ENCODE measurements at regions not wholly inside any gene's neighbourhood (a gene's known extent, or its start where the extent isn't known, plus 50 kb on each side); places are given as distances from the start of the nearest gene placed in this dataset.

DNA sequence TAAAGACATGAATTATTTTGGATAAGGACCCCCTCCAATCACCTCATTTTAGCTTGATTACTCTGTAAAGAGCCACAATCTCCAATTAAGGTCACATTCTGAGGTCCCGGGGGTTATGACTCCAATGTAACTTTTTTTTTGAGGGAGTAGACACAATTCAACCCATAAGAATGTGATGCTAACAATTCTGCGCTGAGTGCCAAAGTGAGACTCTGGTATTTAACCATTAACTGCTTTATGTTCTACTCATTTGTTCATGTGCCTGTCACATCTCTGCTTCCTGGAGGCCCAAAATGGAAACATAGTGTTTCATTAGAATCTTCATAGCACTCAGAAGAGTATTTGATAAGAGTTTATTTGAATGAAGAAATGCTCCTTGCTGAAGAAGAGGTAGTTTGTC is 234.8 kb downstream of the CPE start:
- no peak for DNase-seq

DNA sequence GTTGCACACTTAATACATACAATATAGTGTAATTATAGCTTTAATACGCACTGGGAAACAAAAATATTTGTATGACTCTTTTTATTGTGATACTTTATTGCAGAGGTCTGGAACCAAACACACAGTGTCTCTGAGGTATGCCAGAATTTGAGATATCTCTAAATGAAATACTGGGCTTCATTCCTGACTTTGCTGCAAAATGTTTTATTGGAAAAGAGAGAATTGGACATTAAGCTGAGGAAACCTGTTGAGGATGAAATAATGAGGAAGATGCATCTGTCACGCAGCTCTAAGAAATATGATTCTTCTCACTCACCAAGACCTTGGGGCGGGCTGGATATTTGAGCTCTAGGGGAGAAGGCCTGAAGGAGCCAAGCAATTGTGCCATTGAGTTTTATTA is 242.1 kb downstream of the CPE start:
- no peak for DNase-seq

- DNase-seq: no peak
These were observed 243.2 kb downstream of the CPE start for GRCh38 chr4:165621983-165622382.

- DNase-seq: no peak
These were observed 246.5 kb downstream of the CPE start for GRCh38 chr4:165625281-165625680.

GRCh38 chr4:165626316-165626715 is 246.7 kb upstream of the TLL1 start:
- no peak for DNase-seq

GRCh38 chr4:165627128-165627527 is 245.9 kb upstream of the TLL1 start:
- DNase-seq: no peak

DNA sequence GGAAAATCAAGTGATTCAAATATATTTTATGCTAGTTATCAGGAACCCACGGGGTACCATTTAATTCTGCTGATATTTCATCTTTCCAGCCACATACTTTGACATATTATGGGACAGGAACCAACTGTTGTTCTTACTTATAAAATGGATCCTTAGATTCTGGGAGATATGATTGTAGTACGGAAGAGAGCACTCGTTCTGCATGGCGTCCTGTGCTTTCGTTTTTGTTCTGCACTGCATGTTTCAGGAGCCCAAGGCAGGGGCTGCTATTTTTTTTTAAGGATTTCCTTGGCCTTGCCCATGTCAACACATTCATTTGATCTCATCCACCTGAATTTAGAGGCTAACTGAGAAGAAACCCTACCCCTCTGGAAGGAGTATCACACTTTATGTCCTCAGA is 245.5 kb upstream of the TLL1 start:
- DNase-seq: no peak

- DNase-seq: no peak
These were observed 244.5 kb upstream of the TLL1 start for GRCh38 chr4:165628572-165628971.

DNA sequence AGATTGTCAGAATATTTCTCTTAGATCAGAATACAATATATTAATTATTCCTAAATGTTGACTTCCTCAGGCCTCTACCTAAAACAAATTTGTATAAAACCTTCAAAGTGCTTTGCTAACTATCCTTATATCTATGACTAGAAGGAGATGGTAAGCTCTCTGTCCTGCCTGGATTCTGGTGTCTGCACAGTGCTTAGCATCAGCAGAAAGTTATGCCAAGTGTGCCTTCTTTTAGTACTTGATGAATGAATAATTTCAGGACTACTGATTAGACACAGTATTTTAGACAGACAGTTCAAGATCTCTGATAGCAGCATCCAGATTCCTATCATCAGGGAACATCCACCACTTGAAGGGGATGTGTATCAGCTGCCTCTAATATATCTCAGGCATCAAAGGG is 242.4 kb upstream of the TLL1 start:
- DNase-seq: no peak

- DNase-seq: no peak
These were observed 241.7 kb upstream of the TLL1 start for GRCh38 chr4:165631208-165631894.

DNA sequence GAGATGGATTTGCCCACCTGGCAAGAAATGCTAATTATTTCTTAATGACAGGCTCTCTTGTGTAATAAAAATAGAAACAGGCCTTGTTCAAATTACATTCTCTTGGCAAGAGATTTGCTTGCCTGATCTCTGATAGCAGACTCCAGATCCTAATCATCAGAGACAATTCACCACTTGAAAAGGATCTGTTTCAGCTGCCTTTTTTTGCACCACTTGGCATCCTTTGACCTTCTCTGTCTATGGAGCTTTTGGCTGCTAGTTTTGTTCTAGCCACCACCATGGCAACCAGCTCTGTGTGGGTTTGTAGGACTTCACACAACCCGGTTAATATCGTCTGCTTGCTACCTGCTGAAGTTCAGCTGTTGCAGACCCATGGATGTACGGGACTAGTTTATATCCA is 241.1 kb upstream of the TLL1 start:
- no peak for DNase-seq

DNA sequence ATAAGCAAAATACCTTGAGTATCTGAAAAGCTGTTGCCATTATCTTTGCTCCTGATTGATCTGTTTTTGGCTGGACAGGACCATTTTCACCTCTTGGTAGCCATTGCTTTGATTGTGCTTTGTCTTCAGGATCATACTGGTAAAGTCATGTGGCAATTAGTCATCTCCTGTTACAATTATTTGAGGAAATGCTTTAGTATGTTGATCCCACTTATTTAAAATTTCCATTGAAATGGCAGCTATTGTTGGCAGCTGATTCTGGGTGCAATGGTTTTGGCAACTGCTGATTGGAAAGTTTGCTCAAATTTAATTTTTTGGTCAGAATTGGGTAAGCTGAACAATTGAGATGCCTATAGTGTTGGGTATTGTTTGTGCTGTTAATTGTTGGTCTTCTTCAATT is 238.3 kb upstream of the TLL1 start:
- no peak for DNase-seq

DNA sequence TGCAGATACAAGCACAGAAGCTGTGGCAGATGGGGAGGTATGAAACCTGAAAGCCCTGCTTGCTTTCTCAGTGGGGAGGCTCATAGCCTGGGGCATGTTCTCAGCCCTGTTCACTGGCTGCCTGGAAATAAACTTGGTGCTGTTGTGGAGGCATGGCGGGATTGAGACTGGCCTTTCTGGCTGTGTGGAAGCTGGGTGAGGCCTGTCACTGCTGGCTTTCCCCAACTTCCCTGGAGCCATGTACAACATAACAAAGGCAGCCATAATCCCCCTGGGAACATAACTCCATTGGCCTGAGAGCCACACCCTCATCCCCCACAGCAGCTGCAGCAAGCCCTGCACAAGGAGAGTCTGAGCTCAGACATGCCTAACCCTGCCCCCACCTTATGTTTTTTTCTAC is 237.7 kb upstream of the TLL1 start:
- no peak for DNase-seq

- DNase-seq: no peak
These were observed 237.1 kb upstream of the TLL1 start for GRCh38 chr4:165635951-165636350.

- DNase-seq: no peak
These were observed 221.1 kb upstream of the TLL1 start for GRCh38 chr4:165651901-165652300.

- no peak for DNase-seq
These were observed 218.5 kb upstream of the TLL1 start for GRCh38 chr4:165654556-165654955.

DNA sequence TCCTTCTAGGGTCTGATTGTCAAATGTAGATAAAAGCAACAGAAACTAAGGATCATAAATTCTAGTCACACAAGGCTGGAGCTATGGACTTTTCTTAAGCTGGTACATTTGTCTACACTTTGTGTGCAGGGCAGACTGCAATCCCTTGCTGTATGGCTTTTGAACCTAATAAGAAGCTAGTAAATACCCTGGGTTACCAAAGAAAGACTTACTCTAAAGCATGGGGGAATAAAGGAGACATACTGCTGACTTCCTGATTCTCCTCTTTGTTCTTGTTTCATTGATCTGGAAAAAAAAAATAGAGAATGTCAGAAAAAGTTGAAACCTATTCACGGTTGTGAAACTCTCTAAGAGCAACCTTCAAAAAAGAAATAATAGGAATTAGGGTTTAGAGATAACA is 216.6 kb upstream of the TLL1 start:
- no peak for DNase-seq

GRCh38 chr4:165656829-165657490 is 216.1 kb upstream of the TLL1 start:
- no peak for DNase-seq

GRCh38 chr4:165662341-165662740 is 210.7 kb upstream of the TLL1 start:
- DNase-seq: no peak

DNA sequence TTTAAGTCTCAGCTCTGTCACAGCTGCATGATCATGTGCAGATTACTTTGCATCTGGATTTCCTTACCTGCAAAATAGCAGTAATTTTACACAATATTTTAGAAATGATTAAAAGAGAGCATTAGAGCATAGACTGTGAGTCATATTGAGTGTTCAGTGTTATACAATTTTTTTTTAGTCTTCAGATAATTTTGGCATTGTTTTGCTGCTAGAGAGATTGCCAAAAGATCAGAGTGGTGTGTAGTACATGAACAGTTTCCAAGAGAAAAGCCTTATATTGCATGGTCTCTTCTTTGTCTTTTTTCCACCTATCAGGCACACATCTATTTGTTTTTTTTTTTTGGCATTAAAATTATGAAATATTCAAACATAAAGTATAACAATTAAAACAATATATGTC is 209.6 kb upstream of the TLL1 start:
- peak; percentile 9 for DNase-seq

DNA sequence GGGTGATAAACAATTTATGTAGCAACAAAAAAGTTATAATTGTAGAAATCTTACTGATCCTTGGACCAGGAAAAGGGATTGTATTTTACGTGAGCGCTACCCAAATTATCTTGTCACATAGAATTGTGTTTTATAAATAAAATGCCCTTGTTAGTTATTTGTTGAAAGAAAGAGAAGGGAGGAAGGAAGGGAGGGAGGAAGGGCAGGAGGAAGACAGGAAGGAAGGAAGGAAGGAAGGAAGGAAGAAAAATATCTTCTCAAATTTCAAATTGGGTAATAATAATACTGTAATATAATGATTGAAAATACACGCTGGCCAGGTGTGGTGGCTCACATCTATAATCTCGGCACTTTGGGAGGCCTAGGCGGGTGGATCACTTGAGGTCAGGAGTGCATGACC is 206.2 kb upstream of the TLL1 start:
- no peak for DNase-seq

- no peak for DNase-seq
These were observed 205.1 kb upstream of the TLL1 start for GRCh38 chr4:165667969-165668368.

- DNase-seq: peak; percentile 77
These were observed 204.3 kb upstream of the TLL1 start for GRCh38 chr4:165668694-165669093.

DNA sequence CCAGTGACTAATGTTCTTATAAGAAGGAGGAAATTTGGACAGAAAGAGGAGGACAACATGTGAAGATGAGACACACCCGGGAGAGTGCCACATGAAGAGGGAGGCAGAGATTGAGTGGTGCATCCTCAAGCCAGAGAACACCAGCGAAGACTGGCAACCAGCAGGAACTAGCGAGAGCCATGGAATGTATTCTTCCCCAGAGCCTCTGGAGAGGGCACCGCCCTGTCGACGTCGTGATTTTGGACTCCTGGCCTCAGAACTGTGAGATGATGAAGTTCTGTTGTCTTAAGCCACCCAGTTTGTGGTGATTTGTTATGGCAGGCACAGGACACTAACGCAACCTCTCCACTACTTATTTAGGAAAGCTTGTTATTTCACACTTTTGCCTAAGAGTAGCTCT is 196.0 kb upstream of the TLL1 start:
- DNase-seq: no peak

Data from kidney glomerular epithelial cell (primary cell).